MM.1S (cell line): ENCODE measurements at regions not wholly inside any gene's neighbourhood (a gene's known extent, or its start where the extent isn't known, plus 50 kb on each side); places are given as distances from the start of the nearest gene placed in this dataset.

ENCODE experiments used
- DNase-seq: peaks from one replicate; pipeline ENCODE4 v3.0.0-alpha.2; 2015
- H2AFZ ChIP-seq: fragments of 300-600 bp; sonication (generic); 2 replicates; pipeline ENCODE4 v1.6.0; 2016; ENCODE audit warnings: antibody characterized with exemption, low read length
- H3F3A ChIP-seq: fragments of 300-600 bp; sonication (generic); 2 replicates; pipeline ENCODE4 v1.6.1; 2016; ENCODE audit warnings: mild to moderate bottlenecking, antibody characterized with exemption, low read length, moderate library complexity, mixed read lengths; ENCODE audit not compliant: insufficient read depth
- H3K27ac ChIP-seq: fragments of 300-600 bp; sonication (generic); 2 replicates; pipeline ENCODE4 v1.5.1; 2016; ENCODE audit warnings: mild to moderate bottlenecking, low read length
- H3K27me3 ChIP-seq: fragments of 300-600 bp; sonication (generic); replicated peaks from 2 replicates; pipeline ENCODE4 v1.6.0; 2016; ENCODE audit warnings: low read length; ENCODE audit not compliant: insufficient read depth
- H3K36me3 ChIP-seq: fragments of 300-600 bp; sonication (generic); replicated peaks from 2 replicates; pipeline ENCODE4 v1.6.1; 2016; ENCODE audit warnings: mild to moderate bottlenecking, low read length, mixed read lengths; ENCODE audit not compliant: insufficient read depth
- H3K4me1 ChIP-seq: fragments of 300-600 bp; sonication (generic); 2 replicates; pipeline ENCODE4 v1.6.1; 2016; ENCODE audit warnings: low read length, mixed read lengths
- H3K4me2 ChIP-seq: fragments of 300-600 bp; sonication (generic); 2 replicates; pipeline ENCODE4 v1.6.0; 2016; ENCODE audit warnings: low read depth, low read length
- H3K4me3 ChIP-seq: fragments of 300-600 bp; sonication (generic); 2 replicates; pipeline ENCODE4 v1.5.1; 2016; ENCODE audit warnings: low read length, mixed read lengths
- H3K79me2 ChIP-seq: fragments of 300-600 bp; sonication (generic); 2 replicates; pipeline ENCODE4 v1.6.1; 2016; ENCODE audit warnings: mixed run types, low read length, mixed read lengths
- H3K9ac ChIP-seq: fragments of 300-600 bp; sonication (generic); 2 replicates; pipeline ENCODE4 v1.6.1; 2016; ENCODE audit warnings: low read length, mixed read lengths
- H3K9me2 ChIP-seq: fragments of 300-600 bp; sonication (generic); replicated peaks from 2 replicates; pipeline ENCODE4 v1.6.1; 2016; ENCODE audit warnings: mild to moderate bottlenecking, low read length, mixed read lengths; ENCODE audit not compliant: insufficient read depth
- H3K9me3 ChIP-seq: fragments of 300-600 bp; sonication (generic); replicated peaks from 2 replicates; pipeline ENCODE4 v1.6.1; 2016; ENCODE audit warnings: mild to moderate bottlenecking, low read length, mixed read lengths; ENCODE audit not compliant: insufficient read depth
- H4K20me1 ChIP-seq: fragments of 300-600 bp; sonication (generic); 2 replicates; pipeline ENCODE4 v1.6.1; 2016; ENCODE audit warnings: mild to moderate bottlenecking, low read length, moderate library complexity, mixed read lengths; ENCODE audit not compliant: insufficient read depth
- EZH2 ChIP-seq: fragments of 300-600 bp; sonication (generic); optimal IDR thresholded peaks from 2 replicates; pipeline ENCODE3; 2017; ENCODE audit warnings: low read depth, mild to moderate bottlenecking, antibody characterized with exemption, low read length, mixed read lengths
- EZH2phosphoT487 ChIP-seq: fragments of 300-600 bp; sonication (generic); IDR thresholded peaks from 2 replicates; pipeline ENCODE4 v1.6.1; 2018; ENCODE audit warnings: antibody characterized with exemption, low read length
- TF ChIP-seq, protein P1 (sequence below): fragments of 300-600 bp; sonication (generic); IDR thresholded peaks from 2 replicates; pipeline ENCODE4 v1.5.1; 2016; ENCODE audit warnings: antibody characterized with exemption, low read length, mixed read lengths

DNA sequence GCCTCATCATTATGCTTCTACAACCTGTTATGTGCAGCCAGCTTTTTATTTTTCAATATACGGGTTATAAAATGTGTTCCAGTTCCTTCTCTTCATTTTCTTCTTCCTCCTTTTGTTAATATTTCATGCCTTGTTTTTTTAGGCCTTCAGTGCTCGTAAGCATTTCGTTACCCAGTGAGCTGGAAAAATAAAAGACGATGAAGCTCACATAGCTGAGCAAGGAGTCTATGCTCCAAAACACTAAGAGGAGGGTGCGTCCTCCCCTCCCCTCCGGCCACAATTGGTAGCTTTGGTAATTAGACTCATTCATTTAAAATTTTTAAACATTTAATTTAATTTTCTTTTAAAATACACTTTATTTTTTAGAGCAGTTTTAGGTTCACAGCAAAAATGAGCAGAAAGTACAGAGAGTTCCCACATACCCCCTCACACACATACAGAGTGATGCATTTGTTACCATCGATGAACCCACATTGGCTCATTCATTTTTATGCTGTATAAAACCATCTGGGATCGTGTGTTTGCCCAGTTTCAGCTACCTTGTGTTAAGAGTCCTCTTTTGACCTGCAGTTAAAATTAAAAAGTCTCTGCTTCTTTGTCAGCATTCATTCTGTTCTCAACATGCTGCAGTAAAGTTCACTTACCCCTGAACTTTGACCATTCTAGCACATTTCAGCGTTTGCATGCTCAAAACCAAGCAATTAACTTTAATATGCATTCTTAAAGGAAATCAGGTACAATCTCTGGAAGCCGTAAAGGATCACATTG lies 223.9 kb downstream of the LACC1 start:
- H3K79me2 ChIP-seq, result no peaks in the 10 kb centered on the region
- no peaks in the 10 kb centered on the region for H3K27me3 ChIP-seq
- H2AFZ ChIP-seq, result no peak overlapping the region
- no peaks in the 10 kb centered on the region for H3K9me2 ChIP-seq
- no peak for DNase-seq
- H3F3A ChIP-seq, result no peaks in the 10 kb centered on the region
- H3K9me3 ChIP-seq, result no peaks in the 10 kb centered on the region
- H3K36me3 ChIP-seq, result no peaks in the 10 kb centered on the region
- no peaks in the 10 kb centered on the region for H3K4me1 ChIP-seq
- H3K4me3 ChIP-seq, result no peak overlapping the region
- H3K4me2 ChIP-seq, result no peak overlapping the region
- no peak overlapping the region for H3K9ac ChIP-seq
- no peaks in the 10 kb centered on the region for H4K20me1 ChIP-seq
- H3K27ac ChIP-seq, result no peak overlapping the region
- TF ChIP-seq, protein P1, sequence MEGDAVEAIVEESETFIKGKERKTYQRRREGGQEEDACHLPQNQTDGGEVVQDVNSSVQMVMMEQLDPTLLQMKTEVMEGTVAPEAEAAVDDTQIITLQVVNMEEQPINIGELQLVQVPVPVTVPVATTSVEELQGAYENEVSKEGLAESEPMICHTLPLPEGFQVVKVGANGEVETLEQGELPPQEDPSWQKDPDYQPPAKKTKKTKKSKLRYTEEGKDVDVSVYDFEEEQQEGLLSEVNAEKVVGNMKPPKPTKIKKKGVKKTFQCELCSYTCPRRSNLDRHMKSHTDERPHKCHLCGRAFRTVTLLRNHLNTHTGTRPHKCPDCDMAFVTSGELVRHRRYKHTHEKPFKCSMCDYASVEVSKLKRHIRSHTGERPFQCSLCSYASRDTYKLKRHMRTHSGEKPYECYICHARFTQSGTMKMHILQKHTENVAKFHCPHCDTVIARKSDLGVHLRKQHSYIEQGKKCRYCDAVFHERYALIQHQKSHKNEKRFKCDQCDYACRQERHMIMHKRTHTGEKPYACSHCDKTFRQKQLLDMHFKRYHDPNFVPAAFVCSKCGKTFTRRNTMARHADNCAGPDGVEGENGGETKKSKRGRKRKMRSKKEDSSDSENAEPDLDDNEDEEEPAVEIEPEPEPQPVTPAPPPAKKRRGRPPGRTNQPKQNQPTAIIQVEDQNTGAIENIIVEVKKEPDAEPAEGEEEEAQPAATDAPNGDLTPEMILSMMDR, result no peak
- TF ChIP-seq EZH2phosphoT487 (no peak), EZH2 (no peak)

DNA sequence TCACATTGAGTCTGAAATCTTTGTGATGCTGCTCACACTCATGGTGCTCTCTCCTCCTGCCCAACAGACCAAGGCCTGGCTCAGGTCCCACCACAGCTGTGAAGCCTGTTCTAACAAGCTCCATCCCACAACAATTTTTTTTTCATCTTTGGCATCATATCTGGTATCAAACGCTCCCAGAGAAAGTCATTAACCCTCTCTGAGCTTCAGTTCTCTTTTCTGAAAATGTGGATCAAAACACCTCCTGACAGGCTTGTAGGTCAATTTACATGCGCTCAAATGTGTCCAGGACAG lies 224.4 kb downstream of the LACC1 start:
- no peak for DNase-seq
- Histone ChIP-seq H3K9ac (no peak overlapping the region), H3K4me3 (no peak overlapping the region), H3K79me2 (no peaks in the 10 kb centered on the region), H3K4me2 (no peak overlapping the region), H3K27ac (no peak overlapping the region), H3K9me3 (no peaks in the 10 kb centered on the region), H3K27me3 (no peaks in the 10 kb centered on the region), H4K20me1 (no peaks in the 10 kb centered on the region), H3F3A (no peaks in the 10 kb centered on the region), H3K9me2 (no peaks in the 10 kb centered on the region), H2AFZ (no peak overlapping the region), H3K36me3 (no peaks in the 10 kb centered on the region), H3K4me1 (no peaks in the 10 kb centered on the region)
- TF ChIP-seq EZH2phosphoT487 (no peak), EZH2 (no peak)
- TF ChIP-seq, protein P1, result no peak

DNA sequence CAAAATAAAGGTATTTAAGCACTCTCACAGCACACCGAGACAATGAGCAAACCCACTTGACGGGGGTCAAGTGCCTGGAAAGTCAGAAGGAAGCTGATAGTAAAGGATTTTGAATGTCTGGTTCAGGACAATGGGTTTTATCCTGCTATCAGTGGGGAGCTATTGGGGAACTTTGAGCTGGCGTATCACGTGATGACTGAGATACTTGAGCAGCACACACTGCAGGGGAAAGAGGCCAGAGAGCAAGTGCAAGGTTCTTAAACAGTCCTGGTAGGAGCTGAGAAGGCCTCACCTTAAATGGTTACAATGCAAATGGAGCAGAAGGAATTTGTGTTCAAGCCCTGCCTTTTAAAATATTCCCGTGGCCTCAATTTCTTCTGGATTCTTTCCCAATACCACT lies 225.3 kb downstream of the LACC1 start:
- TF ChIP-seq EZH2phosphoT487 (no peak), EZH2 (no peak)
- TF ChIP-seq, protein P1, result no peak
- no peak overlapping the region for H2AFZ ChIP-seq
- no peak overlapping the region for H3K9ac ChIP-seq
- H3F3A ChIP-seq, result no peaks in the 10 kb centered on the region
- H3K4me3 ChIP-seq, result no peak overlapping the region
- H3K27me3 ChIP-seq, result no peaks in the 10 kb centered on the region
- H3K36me3 ChIP-seq, result no peaks in the 10 kb centered on the region
- DNase-seq, result no peak
- no peaks in the 10 kb centered on the region for H3K79me2 ChIP-seq
- H3K9me2 ChIP-seq, result no peaks in the 10 kb centered on the region
- no peaks in the 10 kb centered on the region for H3K9me3 ChIP-seq
- no peaks in the 10 kb centered on the region for H4K20me1 ChIP-seq
- no peak overlapping the region for H3K4me2 ChIP-seq
- no peaks in the 10 kb centered on the region for H3K4me1 ChIP-seq
- H3K27ac ChIP-seq, result no peak overlapping the region
